K562 (cell line): ENCODE measurements at regions not wholly inside any gene's neighbourhood (a gene's known extent, or its start where the extent isn't known, plus 50 kb on each side); places are given as distances from the start of the nearest gene placed in this dataset.

Experiments used
- ATAC-seq: fragments of 200-7000 bp; cut with Tn5 transposase; 3 replicates; pipeline ENCODE4 v1.9.1; 2020; ENCODE audit warnings: moderate library complexity
- BruUV-seq: library from RNA; stranded (reverse); fragments of 400-500 nt; replicated peaks from 2 replicates; lab custom pipeline; 2021; lab: Mats Ljungman, UMichigan
- CTCF ChIA-PET: fragments of 300-600 bp; formaldehyde crosslinking; extraction: SDS; loops from one replicate; lab custom pipeline; 2021; ENCODE audit warnings: low intra/inter-chr PET ratio; lab: Yijun Ruan, JAX
- POLR2A ChIA-PET: fragments of 300-600, 350-650 bp; sonication (Branson Sonifier 250); formaldehyde crosslinking; extraction: SDS; loops from one replicate; lab custom pipeline; 2021; ENCODE audit warnings: antibody characterized with exemption, inconsistent platforms; lab: Yijun Ruan, JAX
- DNase-seq, 4 experiments: peaks; one replicate each; pipeline versions ENCODE4 v3.0.0 to v3.0.0-alpha.2; 2011 to 2018; ENCODE audit warnings: low spot score in 3 of 4, mixed read lengths in 3 of 4; ENCODE audit errors: extremely low read depth in 1 of 4
- FAIRE-seq: peaks from 2 replicates; lab custom pipeline; 2011; peaks lifted over from hg19 to GRCh38; lab: Jason Lieb, UNC
- H2AFZ ChIP-seq: 2 replicates; pipeline ENCODE4 v1.6.0; 2011; ENCODE audit warnings: low read depth, low read length, control low read depth, inconsistent platforms
- H3K27ac ChIP-seq: fragments of 200-600 bp; 3 replicates; pipeline ENCODE4 v1.8.0; 2011; ENCODE audit warnings: low read depth, mild to moderate bottlenecking, control low read depth, inconsistent platforms, low read length, moderate library complexity, mixed read lengths; ENCODE audit errors: extremely low read depth
- H3K27me3 ChIP-seq, 2 experiments: fragments of 300-600 bp in 1 of 2; 2 replicates in 1 of 2; 3 replicates in 1 of 2; pipeline versions ENCODE4 v1.6.0 to v1.8.0; 2011; ENCODE audit warnings: inconsistent platforms in 2 of 2, low read length in 2 of 2, mild to moderate bottlenecking in 1 of 2, mixed read lengths in 1 of 2, moderate library complexity in 1 of 2; ENCODE audit not compliant: control insufficient read depth in 2 of 2, insufficient read depth in 2 of 2
- H3K36me3 ChIP-seq: fragments of 300-600 bp; 3 replicates; pipeline ENCODE4 v1.8.0; 2011; ENCODE audit warnings: mild to moderate bottlenecking, low read length, inconsistent platforms; ENCODE audit not compliant: control insufficient read depth, insufficient read depth
- H3K4me1 ChIP-seq, 2 experiments: fragments of 200-600 bp in 1 of 2; replicated peaks in 1 of 2; 2 replicates in 1 of 2; 3 replicates in 1 of 2; pipeline versions ENCODE4 v1.5.1 to v1.8.0; 2011; ENCODE audit warnings: inconsistent platforms in 2 of 2, low read length in 2 of 2, mild to moderate bottlenecking in 1 of 2, mixed read lengths in 1 of 2, moderate library complexity in 1 of 2; ENCODE audit not compliant: control insufficient read depth in 2 of 2, insufficient read depth in 2 of 2
- H3K4me2 ChIP-seq: 2 replicates; pipeline ENCODE4 v1.6.1; 2011; ENCODE audit warnings: low read length, control low read depth, inconsistent platforms, mixed read lengths; ENCODE audit not compliant: insufficient read depth
- H3K4me3 ChIP-seq: fragments of 200-600 bp; sonication (generic), shearing (Covaris generic); 2 replicates; pipeline ENCODE4 v1.5.1; 2016; ENCODE audit warnings: control low read depth, inconsistent platforms
- H3K79me2 ChIP-seq: fragments of 200-600 bp; 3 replicates; pipeline ENCODE4 v1.8.0; 2011; ENCODE audit warnings: low read length, inconsistent platforms; ENCODE audit not compliant: control insufficient read depth, insufficient read depth
- H3K9ac ChIP-seq, 2 experiments: 2 replicates each; pipeline versions ENCODE4 v1.6.0 to v1.6.1; 2011; ENCODE audit warnings: low read depth in 2 of 2, low read length in 2 of 2, control low read depth in 1 of 2, inconsistent platforms in 1 of 2, mild to moderate bottlenecking in 1 of 2, mixed read lengths in 1 of 2; ENCODE audit not compliant: insufficient read depth in 1 of 2
- H3K9me1 ChIP-seq: one replicate; pipeline ENCODE4 v1.6.0; 2011; ENCODE audit warnings: inconsistent platforms, mild to moderate bottlenecking, low read length, moderate library complexity; ENCODE audit not compliant: control insufficient read depth, insufficient read depth
- H3K9me3 ChIP-seq: replicated peaks from 2 replicates; pipeline ENCODE4 v1.5.1; 2011; ENCODE audit warnings: low read depth, low read length, inconsistent platforms; ENCODE audit not compliant: control insufficient read depth, insufficient read depth
- H4K20me1 ChIP-seq: replicated peaks from 2 replicates; pipeline ENCODE4 v1.6.1; 2011; ENCODE audit warnings: low read length, inconsistent platforms, mixed read lengths; ENCODE audit not compliant: control insufficient read depth, insufficient read depth
- BCLAF1 ChIP-seq, 2 experiments: fragments of 450-650 bp in 1 of 2; IDR thresholded peaks; 2 replicates each; pipeline ENCODE4 v1.6.1; 2011 to 2017; ENCODE audit warnings: low read depth in 2 of 2, antibody characterized with exemption in 1 of 2, borderline replicate concordance in 1 of 2, low read length in 1 of 2, mild to moderate bottlenecking in 1 of 2, mixed read lengths in 1 of 2; ENCODE audit not compliant: control insufficient read depth in 1 of 2
- CEBPZ ChIP-seq: fragments of 150-350 bp; IDR thresholded peaks from 2 replicates; pipeline ENCODE4 v1.6.1; 2014; ENCODE audit warnings: low read depth, mild to moderate bottlenecking, low read length, borderline replicate concordance
- CHD1 ChIP-seq: fragments of 200-600 bp; sonication (generic); IDR thresholded peaks from one replicate; pipeline ENCODE4 v1.6.1; 2012; ENCODE audit warnings: mild to moderate bottlenecking, moderate library complexity, low read length, inconsistent platforms
- MBD1 ChIP-seq: fragments of 250-450 bp; sonication (Bioruptor Pico); IDR thresholded peaks from 2 replicates; pipeline ENCODE4 v1.8.0; 2022; ENCODE audit warnings: inconsistent platforms
- NCOA2 ChIP-seq, 2 experiments: fragments of 450-650 bp; IDR thresholded peaks; 2 replicates each; pipeline ENCODE4 v1.6.1; 2018; ENCODE audit warnings: mild to moderate bottlenecking in 2 of 2, moderate library complexity in 1 of 2; ENCODE audit not compliant: partially characterized antibody in 2 of 2
- TAF7 ChIP-seq: fragments of 450-650 bp; IDR thresholded peaks from 2 replicates; pipeline ENCODE4 v1.6.1; 2016; ENCODE audit warnings: missing genetic modification characterization, missing compliant biosample characterization
- ZNF133 ChIP-seq: fragments of 250-450 bp; sonication (Bioruptor Pico); IDR thresholded peaks from 2 replicates; pipeline ENCODE4 v1.4.0; 2020; ENCODE audit warnings: mild to moderate bottlenecking
- ZNF232 ChIP-seq: sonication (generic); formaldehyde crosslinking; IDR thresholded peaks from 2 replicates; pipeline ENCODE4 v1.8.0; 2022; ENCODE audit warnings: mild to moderate bottlenecking, missing genetic modification reagents
- ZNF740 ChIP-seq, 3 experiments: fragments of 200-800 bp in 1 of 3; sonication (Bioruptor generic) in 1 of 3; sonication (generic) in 1 of 3; formaldehyde crosslinking in 1 of 3; IDR thresholded peaks; 2 replicates each; pipeline versions ENCODE4 v1.6.1 to v1.8.0; 2016 to 2022; ENCODE audit warnings: mild to moderate bottlenecking in 2 of 3, missing compliant biosample characterization in 2 of 3, missing genetic modification characterization in 2 of 3, missing genetic modification reagents in 1 of 3
- WGBS: fragments of 100-300 bp; shearing (Covaris generic); methylation state at CpG from one replicate; pipeline ENCODE4 v1.1.6; 2016; ENCODE audit warnings: low coverage, mixed read lengths; ENCODE audit not compliant: insufficient coverage; ENCODE audit errors: missing lambda C conversion rate; 5-methylcytosine and 5-hydroxymethylcytosine counted together
- in situ Hi-C: fragments of 300-500 bp; cut with MboI; formaldehyde crosslinking; loops from 4 replicates; pipeline ENCODE4 v1.15.0; 2018; ENCODE audit warnings: inconsistent platforms, mixed read lengths
- intact Hi-C: fragments of 100-400 bp; cut with micrococcal nuclease; formaldehyde crosslinking; loops from 2 replicates; pipeline ENCODE4 v1.14.2; 2022

- no peak for TF ChIP-seq BCLAF1 (IDR thresholded peaks at IDR 0.05; ENCODE audit: borderline replicate concordance in 1 of 2, control insufficient read depth in 1 of 2, low read depth in 2 of 2, low read length in 1 of 2)
Measured at GRCh38 chr4:165720411-165721082, 152.5 kb upstream of the TLL1 start (continued).

GRCh38 chr4:165721815-165722214 is 151.2 kb upstream of the TLL1 start:
- POLR2A ChIA-PET = no interaction called here
- ATAC-seq = no peak
- no peak for TF ChIP-seq MBD1 (CRISPR knock-in tag)
- no peak for TF ChIP-seq ZNF133 (CRISPR knock-in tag)
- no peak for TF ChIP-seq ZNF232 (CRISPR knock-in tag)
- no peak for TF ChIP-seq CHD1
- TF ChIP-seq TAF7 (tag) = no peak
- no peak for TF ChIP-seq CEBPZ
- no peak for TF ChIP-seq NCOA2 (IDR thresholded peaks at IDR 0.05; ENCODE audit: partially characterized antibody in 2 of 2)
- no peak for TF ChIP-seq ZNF740 (CRISPR knock-in tag; IDR thresholded peaks at IDR 0.05)
- no peak for TF ChIP-seq ZNF740 (tag; IDR thresholded peaks at IDR 0.05)

More at GRCh38 chr4:165721815-165722214, 151.2 kb upstream of the TLL1 start:
- Histone ChIP-seq H3K9me3 (no peaks in the 10 kb centered on the region), H3K9ac (no peak overlapping the region), H3K36me3 (no peaks in the 10 kb centered on the region), H2AFZ (no peak overlapping the region), H3K27ac (no peak overlapping the region), H4K20me1 (no peaks in the 10 kb centered on the region), H3K4me2 (no peak overlapping the region), H3K79me2 (no peaks in the 10 kb centered on the region), H3K4me1 (no peaks in the 10 kb centered on the region), H3K9me1 (no peaks in the 10 kb centered on the region), H3K4me3 (no peak overlapping the region), H3K27me3 (no peaks in the 10 kb centered on the region)
- in situ Hi-C loops (no loop called here), intact Hi-C loops (no loop called here)
- CTCF ChIA-PET = no interaction called here
- FAIRE-seq = no peak
- no peak for DNase-seq
- 3% methylated on average over 4 of the region's 4 CpGs for WGBS
- BruUV-seq = no TSS peak
